ENCODE measurements at regions not wholly inside any gene's neighbourhood (a gene's known extent, or its start where the extent isn't known, plus 50 kb on each side); places are given as distances from the start of the nearest gene placed in this dataset.

GRCh38 chr3:188043891-188044290, 110.1 kb upstream of the LPP start:
- Histone ChIP-seq H3K4me1 (ENCODE audit: low read depth, poor library complexity, severe bottlenecking) (no peaks in the 10 kb centered on the region), H3K4me3 (IDR thresholded peaks at IDR 0.05; ENCODE audit: insufficient read depth, low read depth, low read length) (no peak overlapping the region), H3K9ac (no peak overlapping the region), H4K20me1 (ENCODE audit: insufficient read depth) (no peaks in the 10 kb centered on the region), H3K36me3 (ENCODE audit: insufficient read depth) (no peaks in the 10 kb centered on the region), H3K4me2 (no peak overlapping the region), H3K27me3 (ENCODE audit: insufficient read depth, low read depth) (no peaks in the 10 kb centered on the region), H3K79me2 (ENCODE audit: insufficient read depth, low read depth) (no peaks in the 10 kb centered on the region), H3K27ac (no peak overlapping the region), H2AFZ (ENCODE audit: low read depth) (no peak overlapping the region)
- no peak for TF ChIP-seq CTCF (conservative IDR thresholded peaks at IDR 0.05; ENCODE audit: low read depth, low read length)

- no peaks in the 10 kb centered on the region for H3K36me3 ChIP-seq (ENCODE audit: insufficient read depth)
- no peaks in the 10 kb centered on the region for H3K4me1 ChIP-seq (ENCODE audit: low read depth, poor library complexity, severe bottlenecking)
- H3K27ac ChIP-seq: no peak overlapping the region
- no peak for TF ChIP-seq CTCF (conservative IDR thresholded peaks at IDR 0.05; ENCODE audit: low read depth, low read length)
- H3K4me3 ChIP-seq (IDR thresholded peaks at IDR 0.05; ENCODE audit: insufficient read depth, low read depth, low read length): no peak overlapping the region
- H3K27me3 ChIP-seq (ENCODE audit: insufficient read depth, low read depth): no peaks in the 10 kb centered on the region
- no peaks in the 10 kb centered on the region for H4K20me1 ChIP-seq (ENCODE audit: insufficient read depth)
- H2AFZ ChIP-seq (ENCODE audit: low read depth): no peak overlapping the region
- no peak overlapping the region for H3K9ac ChIP-seq
- H3K79me2 ChIP-seq (ENCODE audit: insufficient read depth, low read depth): no peaks in the 10 kb centered on the region
- no peak overlapping the region for H3K4me2 ChIP-seq
These were observed 107.3 kb upstream of the LPP start for GRCh38 chr3:188046561-188047211.

GRCh38 chr3:188047536-188047935, 106.4 kb upstream of the LPP start:
- Histone ChIP-seq H3K4me1 (ENCODE audit: low read depth, poor library complexity, severe bottlenecking) (no peaks in the 10 kb centered on the region), H3K27ac (no peak overlapping the region), H3K9ac (no peak overlapping the region), H4K20me1 (ENCODE audit: insufficient read depth) (no peaks in the 10 kb centered on the region), H3K79me2 (ENCODE audit: insufficient read depth, low read depth) (no peaks in the 10 kb centered on the region), H2AFZ (ENCODE audit: low read depth) (no peak overlapping the region), H3K4me2 (no peak overlapping the region), H3K36me3 (ENCODE audit: insufficient read depth) (no peaks in the 10 kb centered on the region), H3K27me3 (ENCODE audit: insufficient read depth, low read depth) (no peaks in the 10 kb centered on the region), H3K4me3 (IDR thresholded peaks at IDR 0.05; ENCODE audit: insufficient read depth, low read depth, low read length) (no peak overlapping the region)
- TF ChIP-seq CTCF (conservative IDR thresholded peaks at IDR 0.05; ENCODE audit: low read depth, low read length): no peak

- Histone ChIP-seq H3K4me1 (ENCODE audit: low read depth, poor library complexity, severe bottlenecking) (no peaks in the 10 kb centered on the region), H3K27me3 (ENCODE audit: insufficient read depth, low read depth) (no peaks in the 10 kb centered on the region), H2AFZ (ENCODE audit: low read depth) (no peak overlapping the region), H3K4me2 (no peak overlapping the region), H3K27ac (no peak overlapping the region), H3K79me2 (ENCODE audit: insufficient read depth, low read depth) (no peaks in the 10 kb centered on the region), H3K4me3 (IDR thresholded peaks at IDR 0.05; ENCODE audit: insufficient read depth, low read depth, low read length) (no peak overlapping the region), H3K9ac (no peak overlapping the region), H3K36me3 (ENCODE audit: insufficient read depth) (no peaks in the 10 kb centered on the region), H4K20me1 (ENCODE audit: insufficient read depth) (no peaks in the 10 kb centered on the region)
- no peak for TF ChIP-seq CTCF (conservative IDR thresholded peaks at IDR 0.05; ENCODE audit: low read depth, low read length)
These were observed 104.1 kb upstream of the LPP start for GRCh38 chr3:188049606-188050530.
